ENCODE measurements at regions not wholly inside any gene's neighbourhood (a gene's known extent, or its start where the extent isn't known, plus 50 kb on each side); places are given as distances from the start of the nearest gene placed in this dataset.

DNA sequence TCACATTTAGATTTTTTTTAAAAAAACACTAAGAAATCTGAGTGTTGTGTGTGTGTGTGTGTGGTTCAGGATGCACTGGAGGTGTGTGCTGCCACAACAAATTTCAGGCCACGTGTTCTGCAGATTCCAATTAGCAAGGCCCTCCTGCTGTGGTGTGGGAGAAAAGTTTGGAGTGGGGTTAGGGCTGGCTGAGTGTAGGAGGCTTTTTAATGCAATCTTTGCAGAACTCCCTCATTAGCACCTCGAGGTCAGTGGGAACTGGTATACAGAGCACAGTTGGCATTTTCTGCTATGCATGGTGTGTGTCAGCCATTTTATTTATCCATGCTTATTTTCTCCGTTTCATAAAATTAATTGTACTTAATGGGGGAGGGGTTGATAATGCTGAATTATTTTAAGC, 187.6 kb downstream of the SOX4 start:
- TF ChIP-seq, protein P1, sequence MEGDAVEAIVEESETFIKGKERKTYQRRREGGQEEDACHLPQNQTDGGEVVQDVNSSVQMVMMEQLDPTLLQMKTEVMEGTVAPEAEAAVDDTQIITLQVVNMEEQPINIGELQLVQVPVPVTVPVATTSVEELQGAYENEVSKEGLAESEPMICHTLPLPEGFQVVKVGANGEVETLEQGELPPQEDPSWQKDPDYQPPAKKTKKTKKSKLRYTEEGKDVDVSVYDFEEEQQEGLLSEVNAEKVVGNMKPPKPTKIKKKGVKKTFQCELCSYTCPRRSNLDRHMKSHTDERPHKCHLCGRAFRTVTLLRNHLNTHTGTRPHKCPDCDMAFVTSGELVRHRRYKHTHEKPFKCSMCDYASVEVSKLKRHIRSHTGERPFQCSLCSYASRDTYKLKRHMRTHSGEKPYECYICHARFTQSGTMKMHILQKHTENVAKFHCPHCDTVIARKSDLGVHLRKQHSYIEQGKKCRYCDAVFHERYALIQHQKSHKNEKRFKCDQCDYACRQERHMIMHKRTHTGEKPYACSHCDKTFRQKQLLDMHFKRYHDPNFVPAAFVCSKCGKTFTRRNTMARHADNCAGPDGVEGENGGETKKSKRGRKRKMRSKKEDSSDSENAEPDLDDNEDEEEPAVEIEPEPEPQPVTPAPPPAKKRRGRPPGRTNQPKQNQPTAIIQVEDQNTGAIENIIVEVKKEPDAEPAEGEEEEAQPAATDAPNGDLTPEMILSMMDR (conservative IDR thresholded peaks at IDR 0.05; ENCODE audit: low read length): no peak
- TF ChIP-seq EZH2phosphoT487 (IDR thresholded peaks at IDR 0.05; ENCODE audit: borderline replicate concordance): no peak

Measured in Loucy (cell line).